IPS-NIHi7 (cell line): ENCODE measurements at regions not wholly inside any gene's neighbourhood (a gene's known extent, or its start where the extent isn't known, plus 50 kb on each side); places are given as distances from the start of the nearest gene placed in this dataset.
"Not testable (repeated sequence)": the region's sequence is repeated elsewhere in the genome, so short reads cannot be mapped to it uniquely, and the experiment has no call there.

Experiments used
- DNase-seq: peaks from one replicate; pipeline ENCODE4 v3.0.0; 2012; ENCODE audit warnings: mixed read lengths; ENCODE audit errors: extremely low spot score

DNA sequence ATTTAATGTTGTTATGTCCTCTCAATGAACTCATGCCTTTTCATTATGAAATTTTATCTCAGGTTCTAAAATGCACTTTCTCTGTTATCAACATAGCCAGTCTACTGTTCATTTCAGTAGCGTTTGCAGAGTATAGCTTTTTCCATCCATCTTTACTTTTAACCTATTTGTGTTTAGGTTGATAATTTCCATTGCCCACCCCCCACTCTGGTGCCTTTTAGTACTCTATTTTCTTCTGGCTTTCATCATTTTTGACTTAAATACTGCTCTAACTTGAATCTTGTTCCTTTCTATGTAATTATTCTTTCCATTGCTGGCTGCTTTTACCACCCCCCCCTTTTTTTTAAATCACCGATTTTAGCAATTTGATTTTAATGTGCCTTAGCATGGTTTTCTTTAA, 585.0 kb upstream of the LRATD1 start:
- DNase-seq = no peak

DNA sequence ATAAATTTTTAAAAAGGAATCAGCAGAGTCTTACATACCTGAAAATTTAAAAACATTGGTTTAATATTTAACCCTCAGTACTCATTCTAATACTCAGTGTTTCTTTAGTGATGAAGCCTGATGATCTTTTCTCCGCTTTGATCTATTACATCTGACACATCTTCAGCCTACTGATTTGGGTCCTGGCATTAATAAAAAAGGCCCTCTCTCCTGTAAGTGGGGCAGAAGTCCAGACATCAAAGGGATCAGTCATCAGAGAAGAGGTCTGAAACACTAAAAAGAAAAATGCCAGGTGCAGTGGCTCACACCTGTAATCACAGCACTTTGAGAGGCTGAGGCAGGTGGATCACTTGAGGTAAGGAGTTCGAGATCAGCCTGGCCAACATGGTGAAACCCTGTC, 581.1 kb upstream of the LRATD1 start:
- DNase-seq = no peak

DNA sequence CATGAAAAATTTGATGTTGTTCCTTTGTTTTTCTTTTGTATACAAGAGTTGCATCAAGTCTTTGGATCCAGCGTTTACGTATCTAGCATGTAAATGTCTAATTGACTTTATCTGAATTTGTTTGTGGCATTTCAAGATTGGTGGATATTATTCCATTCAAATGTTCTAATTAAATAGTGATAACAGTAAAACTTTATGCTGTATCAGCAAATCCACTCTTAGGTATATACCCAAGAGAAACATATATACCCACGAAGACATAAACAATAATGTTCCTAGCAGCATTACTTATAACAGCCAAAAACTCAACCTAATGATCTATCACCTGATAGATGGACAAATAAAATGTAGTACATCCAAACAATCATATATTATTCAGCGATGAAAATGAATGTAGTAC, 579.4 kb upstream of the LRATD1 start:
- DNase-seq = no peak

DNA sequence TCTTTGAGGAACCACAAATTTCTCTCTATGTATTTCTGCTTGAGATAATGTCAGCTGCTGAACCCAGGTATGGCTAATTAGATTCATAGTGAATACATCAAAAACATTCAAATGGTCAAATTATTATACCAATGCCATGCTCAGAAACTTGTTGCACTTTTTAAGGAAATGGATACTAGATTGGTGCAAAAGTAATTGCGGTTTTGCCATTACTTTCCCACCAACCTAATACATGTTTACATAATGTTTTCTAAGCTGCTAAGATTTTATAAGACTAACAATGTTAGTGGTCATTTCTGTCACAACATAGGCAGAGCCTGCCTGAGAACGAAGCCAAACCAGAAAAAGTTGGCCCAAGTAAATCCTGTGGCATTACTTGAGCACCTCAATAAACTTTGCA, 568.2 kb upstream of the LRATD1 start:
- DNase-seq = no peak

DNA sequence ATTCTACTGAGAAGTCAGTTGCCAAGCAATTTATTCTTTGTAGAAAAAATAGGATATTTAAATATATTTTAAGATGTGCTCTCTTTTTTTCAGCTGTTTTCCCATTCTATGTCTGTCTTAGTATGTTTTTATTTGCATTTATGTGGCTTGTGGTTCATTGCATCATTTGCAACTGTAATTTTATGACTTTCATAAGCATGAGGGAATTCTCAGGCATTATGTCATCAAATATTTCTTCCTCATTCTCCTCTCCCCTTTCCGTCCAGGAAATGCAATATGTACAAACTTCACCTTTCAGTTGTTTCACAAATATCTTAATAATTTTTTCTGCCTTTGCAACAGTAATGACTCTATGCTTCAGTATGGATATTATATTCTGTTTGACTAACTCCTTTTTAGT, 560.2 kb upstream of the LRATD1 start:
- no peak for DNase-seq

DNA sequence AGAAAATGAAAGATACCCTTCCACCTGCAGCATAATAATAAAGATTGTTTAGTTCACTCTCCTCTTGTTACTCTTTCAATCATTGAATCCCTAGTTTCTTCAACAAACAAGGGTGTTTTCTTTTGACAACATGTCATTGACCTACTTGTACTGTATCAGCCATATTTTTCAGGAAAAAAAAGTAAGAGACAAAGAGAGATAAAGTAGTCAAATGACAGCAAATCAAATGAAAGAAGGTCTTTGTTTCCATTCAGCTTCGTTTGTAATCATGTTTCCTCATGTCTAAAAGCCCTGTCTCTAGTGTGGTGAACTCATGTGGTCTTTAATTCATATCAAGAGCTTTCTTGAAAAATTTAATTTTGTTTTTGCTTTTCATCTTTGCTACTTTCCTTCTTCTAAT, 557.8 kb upstream of the LRATD1 start:
- DNase-seq = no peak

DNA sequence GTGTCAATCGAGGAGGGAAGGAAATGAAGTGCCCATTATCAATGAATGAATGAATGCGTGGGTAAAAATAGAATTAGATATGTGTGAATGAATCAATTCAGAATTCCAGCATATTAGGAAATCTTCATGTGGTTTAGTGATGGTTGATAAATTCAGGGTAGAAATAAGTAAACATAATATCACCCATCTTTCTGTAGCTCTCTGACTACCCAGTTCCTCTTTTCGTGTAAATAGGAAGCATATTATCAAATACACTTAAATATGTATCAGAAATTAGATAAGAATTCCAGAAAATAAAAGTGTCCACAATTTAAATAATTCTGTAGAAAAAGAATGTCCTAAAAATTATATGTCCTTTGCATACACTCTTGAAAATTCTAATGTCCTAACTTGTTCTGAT, 552.9 kb upstream of the LRATD1 start:
- no peak for DNase-seq

DNA sequence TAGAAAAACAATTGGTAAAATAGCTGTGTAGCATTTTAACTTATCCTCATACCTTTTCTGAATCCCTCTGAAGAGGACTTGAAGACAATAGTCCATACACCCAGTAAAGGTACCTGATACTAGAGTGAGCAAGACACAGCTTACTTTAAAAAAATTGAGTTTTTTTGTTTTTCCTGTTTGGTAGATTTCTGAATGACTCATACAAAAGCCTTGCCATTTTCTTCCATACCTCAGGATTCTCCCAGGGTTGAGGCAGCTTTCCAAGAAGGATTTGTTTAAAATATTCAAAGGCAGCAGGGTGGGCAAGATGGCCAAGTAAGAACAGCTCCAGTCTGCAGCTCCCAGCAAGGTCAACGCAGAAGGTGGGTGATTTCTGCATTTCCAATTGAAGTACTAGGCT, 551.0 kb upstream of the LRATD1 start:
- no peak for DNase-seq

DNA sequence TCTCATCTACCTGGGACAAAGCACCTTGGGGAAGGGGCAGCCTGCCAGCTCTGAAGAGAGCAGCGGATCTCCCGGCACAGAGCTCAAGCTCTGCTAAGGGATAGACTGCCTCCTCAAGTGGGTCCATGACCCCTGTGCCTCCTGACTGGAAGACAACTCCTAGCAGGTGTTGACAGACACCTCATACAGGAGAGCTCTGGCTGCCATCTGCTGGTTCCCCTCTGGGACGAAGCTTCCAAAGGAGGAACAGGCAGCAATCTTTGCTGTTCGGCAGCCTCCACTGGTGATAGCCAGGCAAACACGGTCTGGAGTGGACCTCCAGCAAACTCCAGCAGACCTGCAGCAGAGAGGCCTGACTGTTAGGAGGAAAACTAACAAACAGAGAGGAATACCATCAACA, 549.9 kb upstream of the LRATD1 start:
- no peak for DNase-seq

DNA sequence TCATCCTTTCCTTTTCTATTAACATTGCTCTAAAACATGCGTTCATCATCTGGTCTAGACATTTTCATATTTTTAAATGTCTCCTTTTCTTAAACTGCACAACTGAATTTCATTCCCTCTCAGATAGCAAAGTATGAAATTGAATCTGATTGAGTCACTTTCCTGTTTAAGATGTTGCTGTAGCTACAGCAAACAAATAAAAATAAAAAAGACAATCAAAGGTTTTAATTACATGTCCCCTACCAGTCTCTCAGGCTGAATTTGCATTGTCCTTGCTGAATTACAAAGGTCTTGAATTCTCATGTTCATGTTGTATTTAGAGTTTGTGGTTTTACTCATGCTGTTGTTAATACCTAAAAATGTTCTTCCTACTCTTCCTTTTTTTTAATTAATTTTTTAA, 537.9 kb upstream of the LRATD1 start:
- no peak for DNase-seq

DNA sequence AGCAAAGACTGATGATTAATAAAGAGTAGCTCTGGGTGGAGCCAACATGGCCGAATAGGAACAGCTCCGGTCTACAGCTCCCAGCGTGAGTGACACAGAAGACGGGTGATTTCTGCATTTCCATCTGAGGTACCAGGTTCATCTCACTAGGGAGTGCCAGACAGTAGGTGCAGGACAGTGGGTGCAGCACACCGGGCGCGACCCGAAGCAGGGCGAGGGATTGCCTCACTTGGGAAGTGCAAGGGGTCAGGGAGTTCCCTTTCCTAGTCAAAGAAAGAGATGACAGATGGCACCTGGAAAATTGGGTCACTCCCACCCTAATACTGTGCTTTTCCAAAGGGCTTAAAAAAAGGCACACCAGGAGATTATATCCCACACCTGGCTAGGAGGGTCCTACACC, 533.4 kb upstream of the LRATD1 start:
- DNase-seq = not testable (repeated sequence)

DNA sequence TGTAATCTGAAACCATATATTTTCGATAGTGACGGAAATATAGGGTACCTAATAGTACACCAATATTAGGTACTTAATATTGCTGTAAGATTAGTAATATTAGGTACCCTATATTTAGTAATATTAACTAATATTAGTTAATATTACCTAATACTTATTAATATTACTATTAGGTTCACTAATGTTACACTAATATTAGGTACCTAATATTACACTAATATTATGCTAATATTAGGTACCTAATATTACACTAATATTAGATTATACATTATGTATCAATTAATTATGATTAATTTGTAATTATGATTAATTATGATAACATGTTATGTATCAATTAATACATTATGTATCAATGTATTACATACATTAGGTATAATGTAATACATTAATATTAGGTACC, 518.2 kb upstream of the LRATD1 start:
- no peak for DNase-seq

DNA sequence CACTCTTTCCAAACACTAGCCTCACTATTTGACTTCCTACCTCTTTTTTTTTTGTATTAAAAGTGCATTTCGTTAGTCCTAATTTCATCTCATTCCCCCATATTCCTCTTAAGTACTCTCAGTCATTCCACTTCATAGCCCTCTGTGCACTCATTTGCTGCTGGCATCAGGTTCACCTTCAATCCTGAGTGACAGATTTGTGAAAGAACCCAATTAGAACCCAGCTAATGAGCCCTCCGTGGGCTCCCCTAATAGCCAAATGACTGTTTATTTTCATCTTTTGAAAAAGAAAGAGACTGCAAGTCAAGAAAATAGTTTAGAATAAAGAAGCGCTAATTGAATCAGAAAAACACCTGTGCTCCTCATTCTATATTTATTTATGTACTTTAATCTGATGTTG, 512.1 kb upstream of the LRATD1 start:
- no peak for DNase-seq

DNA sequence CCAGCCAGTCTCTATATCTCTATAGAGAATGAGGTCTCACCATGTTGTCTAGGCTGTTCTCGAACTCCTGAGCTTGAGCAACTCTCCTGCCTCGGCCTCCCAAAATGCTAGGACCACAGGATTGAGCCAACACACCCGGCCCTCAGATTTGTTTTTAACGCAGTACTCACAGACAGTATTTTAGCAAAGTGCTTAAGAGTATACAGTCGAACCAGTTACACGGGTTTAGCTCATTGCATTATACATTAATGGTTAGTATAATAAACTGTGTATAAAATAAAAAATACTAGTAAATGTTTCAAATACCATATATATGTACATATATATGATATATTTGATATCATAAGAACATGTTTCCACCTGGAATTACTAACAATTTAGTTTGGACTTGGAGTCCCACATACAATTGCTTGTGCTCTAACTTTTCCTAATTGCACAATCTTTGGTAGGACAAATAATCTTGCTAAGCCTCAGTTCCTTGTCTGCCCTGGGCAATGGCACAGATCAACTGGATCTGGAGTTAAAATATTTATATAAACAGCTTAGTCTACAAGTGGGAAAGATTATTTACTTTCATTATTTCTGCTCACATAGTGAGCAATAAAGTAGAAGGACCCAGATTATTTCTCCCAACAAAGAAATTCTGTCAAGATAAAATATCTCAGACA, 508.9 kb upstream of the LRATD1 start:
- no peak for DNase-seq

DNA sequence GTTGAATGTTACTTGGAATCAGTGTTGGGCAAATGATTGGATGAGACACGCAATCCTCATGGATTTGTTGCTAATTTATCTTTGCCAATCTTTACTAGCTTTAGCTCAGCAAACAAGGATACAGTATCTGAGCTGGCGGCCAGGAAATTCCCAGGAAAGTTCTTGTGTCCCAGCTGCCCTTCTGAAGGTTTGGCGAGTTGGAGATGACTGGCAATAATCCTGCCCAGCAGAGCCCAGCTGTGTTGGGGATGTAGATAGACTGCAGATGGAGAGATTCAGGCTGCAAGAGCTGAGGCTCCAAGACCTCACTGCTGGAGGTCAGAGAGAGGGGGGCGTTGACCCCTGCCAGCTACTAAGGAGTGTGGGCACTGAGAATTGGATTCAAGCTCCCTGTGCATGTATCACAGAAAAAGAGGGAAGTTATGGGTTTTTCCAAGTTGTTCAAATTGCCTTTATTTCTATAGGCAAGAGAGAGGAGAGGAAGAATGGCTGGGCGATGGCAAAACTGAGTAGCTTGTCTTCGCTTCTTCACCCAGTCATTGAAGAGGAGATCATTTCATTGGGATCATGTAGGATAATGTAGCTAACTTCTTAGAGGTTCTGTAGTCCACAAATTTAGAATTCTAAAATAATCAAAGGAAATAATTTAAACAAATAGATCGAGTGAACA, 506.8 kb upstream of the LRATD1 start:
- DNase-seq = no peak

DNA sequence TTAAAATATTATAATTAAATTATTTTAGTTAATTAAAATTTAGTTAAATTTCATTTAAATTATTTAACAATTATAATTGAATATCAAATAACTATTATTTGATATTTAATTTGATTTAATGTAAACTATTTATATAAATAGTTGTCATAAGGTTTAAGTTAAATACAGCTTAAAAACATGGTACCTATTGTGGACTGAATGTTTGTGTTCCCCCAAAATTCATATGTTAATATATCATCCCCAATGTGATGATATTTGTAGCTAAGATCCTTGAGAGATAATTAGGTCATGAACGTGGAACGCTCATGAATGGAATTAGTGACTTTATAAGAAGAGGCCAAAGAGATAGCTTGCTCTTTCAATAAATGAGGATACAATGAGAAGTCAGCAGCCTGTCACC, 505.7 kb upstream of the LRATD1 start:
- no peak for DNase-seq

DNA sequence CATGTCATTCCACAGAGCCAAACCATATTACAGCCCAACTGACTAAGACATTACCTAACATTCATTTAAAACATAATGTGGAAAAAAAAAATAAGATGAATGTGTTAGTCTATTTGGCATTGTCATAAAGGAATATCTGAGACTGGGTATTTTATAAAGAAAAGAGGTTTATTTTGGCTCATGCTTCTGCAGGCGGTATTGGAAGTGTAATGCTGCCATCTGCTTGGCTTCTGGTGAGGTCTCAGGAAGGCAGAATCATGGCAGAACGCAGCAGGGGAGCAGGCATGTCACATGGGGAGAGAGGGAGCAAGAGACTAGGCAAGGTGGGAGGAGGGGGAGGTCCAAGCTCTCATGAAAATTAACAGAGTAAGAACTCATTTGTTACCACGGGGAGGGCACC, 504.8 kb upstream of the LRATD1 start:
- no peak for DNase-seq

DNA sequence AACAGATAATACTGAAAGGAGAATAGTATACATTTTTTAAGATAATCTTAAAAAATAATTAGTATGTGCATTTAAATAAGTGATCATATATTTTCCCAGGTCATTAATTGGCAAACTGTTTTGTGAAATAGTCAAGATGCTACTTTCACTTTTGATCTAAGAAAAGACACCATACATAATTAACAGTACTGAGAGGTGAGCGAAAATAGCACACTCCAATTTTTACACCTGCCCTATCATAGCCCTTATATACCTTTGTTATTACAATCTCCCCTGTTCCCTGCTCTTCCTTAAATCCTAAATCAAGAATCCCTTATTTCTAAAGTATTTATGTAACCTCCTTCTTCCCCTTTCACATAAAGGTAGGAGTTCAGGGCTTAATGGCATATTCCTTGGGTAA, 500.1 kb upstream of the LRATD1 start:
- no peak for DNase-seq

DNA sequence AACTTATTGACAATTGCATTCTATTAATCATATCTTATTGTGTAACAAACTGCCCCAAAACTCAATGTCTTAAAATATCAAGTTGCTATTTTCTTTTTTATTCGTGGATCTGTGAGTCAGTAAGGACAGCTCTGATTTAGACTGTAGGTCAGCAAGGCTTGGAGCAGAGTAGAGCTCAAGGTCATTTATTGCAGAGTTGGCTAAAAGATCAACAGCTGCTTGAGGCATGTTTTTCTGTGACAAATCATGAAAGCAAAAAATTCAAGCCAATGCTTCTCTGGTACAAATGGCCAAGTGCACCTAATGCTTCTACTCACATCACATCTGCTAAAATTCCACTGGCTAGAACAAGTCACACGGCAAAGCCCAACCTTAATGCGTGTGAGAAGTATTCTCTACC, 497.7 kb upstream of the LRATD1 start:
- DNase-seq = no peak

DNA sequence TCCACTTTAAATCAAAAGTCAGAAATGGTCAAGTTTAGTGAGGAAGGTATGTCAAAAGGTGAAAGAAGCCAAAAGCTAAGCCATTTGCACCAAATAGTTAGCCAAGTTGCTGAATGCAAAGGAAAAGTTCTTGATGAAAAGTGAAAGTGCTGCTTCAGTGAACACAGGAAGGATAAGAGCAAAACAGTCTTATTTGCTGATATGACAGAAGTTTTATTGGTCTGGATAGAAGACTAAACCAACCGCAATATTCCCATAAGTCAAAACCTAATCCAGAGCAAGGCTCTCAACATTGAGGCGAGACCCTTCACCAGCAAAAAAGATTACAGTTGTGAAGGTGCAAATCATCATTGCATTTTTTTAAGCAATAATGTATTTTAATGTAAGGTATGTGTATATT, 496.5 kb upstream of the LRATD1 start:
- no peak for DNase-seq

DNA sequence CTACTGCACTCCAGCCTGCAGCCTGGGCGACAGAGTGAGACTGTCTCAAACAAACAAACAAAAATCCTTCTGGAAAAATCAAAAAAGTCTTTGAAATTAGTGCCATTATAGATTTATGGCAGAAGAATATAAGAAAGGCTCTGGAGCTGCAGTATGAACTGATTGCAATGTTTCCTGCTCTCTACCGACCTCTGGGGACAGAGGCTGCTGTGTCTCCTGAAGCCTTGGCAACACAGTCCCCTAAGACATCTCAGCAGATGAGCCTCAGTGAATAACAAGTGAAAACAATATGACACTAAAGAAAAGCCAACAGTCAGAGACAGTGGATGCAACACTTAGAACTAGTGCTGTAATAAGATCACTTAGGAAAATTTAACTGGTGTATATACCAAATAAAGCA, 494.9 kb upstream of the LRATD1 start:
- DNase-seq = peak; percentile 54

DNA sequence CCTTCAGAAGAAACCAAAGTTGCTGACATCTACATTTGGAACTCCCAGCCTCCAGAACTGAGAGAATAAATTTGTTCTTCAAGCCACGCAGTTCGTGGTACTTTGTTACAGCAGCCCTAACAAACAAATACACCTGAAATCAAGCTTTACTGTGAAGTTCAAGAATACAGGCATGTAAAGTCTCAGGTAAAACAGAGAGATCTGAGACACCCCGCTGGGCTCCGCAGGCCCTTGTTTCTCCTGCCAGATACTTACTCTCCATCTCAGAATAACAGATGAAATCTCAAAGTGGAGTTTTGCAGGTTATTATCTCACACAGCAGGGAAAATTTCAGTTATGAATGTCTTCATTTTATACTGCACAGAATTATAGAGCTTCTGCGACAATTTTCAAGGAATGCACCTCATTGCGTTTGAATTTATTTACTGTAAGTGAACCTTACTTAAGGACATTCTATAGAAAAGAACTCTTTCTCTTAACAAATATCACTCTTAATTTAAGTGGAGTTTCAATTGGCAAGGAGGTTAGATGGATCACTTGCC, 492.4 kb upstream of the LRATD1 start:
- no peak for DNase-seq

DNA sequence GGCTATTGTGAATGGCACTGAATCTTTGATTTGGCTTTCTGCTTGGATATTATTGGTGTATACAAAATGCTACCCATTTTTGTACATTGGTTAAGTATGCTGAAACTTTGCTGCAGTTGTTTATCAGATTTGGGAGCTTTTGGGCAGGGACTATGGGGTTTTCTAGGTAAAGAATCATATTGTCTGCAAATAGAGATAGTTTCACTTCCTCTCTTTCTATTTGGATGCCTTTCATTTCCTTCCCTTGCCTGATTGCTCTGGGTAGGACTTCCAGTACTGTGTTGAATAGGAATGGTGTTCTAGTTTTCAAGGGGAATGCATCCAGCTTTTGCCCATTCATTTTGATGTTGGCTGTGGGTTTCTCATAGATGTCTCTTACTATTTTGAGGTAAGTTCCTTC, 489.1 kb upstream of the LRATD1 start:
- DNase-seq = no peak

DNA sequence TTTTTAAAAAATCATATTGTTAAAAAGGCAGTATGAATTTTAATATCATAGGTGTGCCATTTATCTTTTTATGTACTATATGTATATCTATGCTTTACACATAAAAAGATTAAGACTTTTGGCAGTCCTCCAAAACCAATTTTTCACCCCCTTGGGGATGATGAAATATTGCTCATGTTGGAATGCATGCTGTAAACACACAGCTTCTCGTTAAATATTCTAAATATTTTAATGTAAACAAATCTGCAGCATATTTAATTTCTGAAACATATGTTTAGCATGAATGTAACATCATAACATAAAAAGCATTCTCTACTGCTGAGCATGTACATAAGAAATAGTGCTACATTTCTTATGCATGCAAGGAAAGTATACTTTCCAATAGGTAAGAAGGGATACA, 484.3 kb upstream of the LRATD1 start:
- no peak for DNase-seq
